WERI-Rb-1 (cell line): ENCODE measurements at regions not wholly inside any gene's neighbourhood (a gene's known extent, or its start where the extent isn't known, plus 50 kb on each side); places are given as distances from the start of the nearest gene placed in this dataset.

Experiments used
- DNase-seq: peaks from one replicate; pipeline ENCODE4 v3.0.0-alpha.2; 2020
- H3K27ac ChIP-seq: fragments of 250-450 bp; sonication (Bioruptor Pico); 2 replicates; pipeline ENCODE4 v1.5.1; 2020; ENCODE audit warnings: mild to moderate bottlenecking, moderate library complexity
- H3K27me3 ChIP-seq: fragments of 250-450 bp; sonication (Bioruptor Pico); 2 replicates; pipeline ENCODE4 v1.5.1; 2021; ENCODE audit warnings: mild to moderate bottlenecking, low read depth, moderate library complexity; ENCODE audit not compliant: insufficient read depth, severe bottlenecking
- H3K36me3 ChIP-seq: fragments of 250-450 bp; sonication (Bioruptor Pico); 2 replicates; pipeline ENCODE4 v1.5.1; 2020; ENCODE audit warnings: mild to moderate bottlenecking, moderate library complexity
- H3K4me3 ChIP-seq: 2 replicates; pipeline ENCODE4 v1.5.1; 2011; ENCODE audit warnings: low read depth, mild to moderate bottlenecking, control low read depth, low read length
- H3K9me3 ChIP-seq: fragments of 250-450 bp; sonication (Bioruptor Pico); 2 replicates; pipeline ENCODE4 v1.5.1; 2021; ENCODE audit warnings: mild to moderate bottlenecking, moderate library complexity; ENCODE audit not compliant: severe bottlenecking
- TF ChIP-seq, protein P1 (sequence below): IDR thresholded peaks from 2 replicates; pipeline ENCODE4 v1.5.1; 2011; ENCODE audit warnings: low read depth, mild to moderate bottlenecking, control low read depth, inconsistent platforms, low read length

DNA sequence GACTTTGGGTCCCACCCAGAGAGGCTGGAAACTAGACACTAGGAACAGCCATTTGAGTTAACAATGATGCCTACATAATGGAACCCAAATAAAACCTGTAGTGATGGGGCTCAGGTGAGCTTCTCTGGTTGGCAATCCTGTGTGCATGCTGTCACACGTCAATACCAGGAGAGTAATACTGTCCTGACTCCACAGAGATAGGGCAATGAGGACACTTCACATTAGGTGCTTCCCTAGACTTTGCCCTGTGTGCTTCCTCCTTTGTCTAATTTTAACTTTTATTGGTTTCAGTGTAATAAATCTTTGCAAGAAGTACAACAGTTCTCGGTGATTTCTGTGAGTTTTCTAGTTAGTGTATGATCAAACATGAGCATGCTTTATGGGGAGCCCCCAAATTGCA is 281.8 kb upstream of the ARRDC4 start:
- no peak overlapping the region for H3K27ac ChIP-seq
- TF ChIP-seq, protein P1, sequence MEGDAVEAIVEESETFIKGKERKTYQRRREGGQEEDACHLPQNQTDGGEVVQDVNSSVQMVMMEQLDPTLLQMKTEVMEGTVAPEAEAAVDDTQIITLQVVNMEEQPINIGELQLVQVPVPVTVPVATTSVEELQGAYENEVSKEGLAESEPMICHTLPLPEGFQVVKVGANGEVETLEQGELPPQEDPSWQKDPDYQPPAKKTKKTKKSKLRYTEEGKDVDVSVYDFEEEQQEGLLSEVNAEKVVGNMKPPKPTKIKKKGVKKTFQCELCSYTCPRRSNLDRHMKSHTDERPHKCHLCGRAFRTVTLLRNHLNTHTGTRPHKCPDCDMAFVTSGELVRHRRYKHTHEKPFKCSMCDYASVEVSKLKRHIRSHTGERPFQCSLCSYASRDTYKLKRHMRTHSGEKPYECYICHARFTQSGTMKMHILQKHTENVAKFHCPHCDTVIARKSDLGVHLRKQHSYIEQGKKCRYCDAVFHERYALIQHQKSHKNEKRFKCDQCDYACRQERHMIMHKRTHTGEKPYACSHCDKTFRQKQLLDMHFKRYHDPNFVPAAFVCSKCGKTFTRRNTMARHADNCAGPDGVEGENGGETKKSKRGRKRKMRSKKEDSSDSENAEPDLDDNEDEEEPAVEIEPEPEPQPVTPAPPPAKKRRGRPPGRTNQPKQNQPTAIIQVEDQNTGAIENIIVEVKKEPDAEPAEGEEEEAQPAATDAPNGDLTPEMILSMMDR, result no peak

DNA sequence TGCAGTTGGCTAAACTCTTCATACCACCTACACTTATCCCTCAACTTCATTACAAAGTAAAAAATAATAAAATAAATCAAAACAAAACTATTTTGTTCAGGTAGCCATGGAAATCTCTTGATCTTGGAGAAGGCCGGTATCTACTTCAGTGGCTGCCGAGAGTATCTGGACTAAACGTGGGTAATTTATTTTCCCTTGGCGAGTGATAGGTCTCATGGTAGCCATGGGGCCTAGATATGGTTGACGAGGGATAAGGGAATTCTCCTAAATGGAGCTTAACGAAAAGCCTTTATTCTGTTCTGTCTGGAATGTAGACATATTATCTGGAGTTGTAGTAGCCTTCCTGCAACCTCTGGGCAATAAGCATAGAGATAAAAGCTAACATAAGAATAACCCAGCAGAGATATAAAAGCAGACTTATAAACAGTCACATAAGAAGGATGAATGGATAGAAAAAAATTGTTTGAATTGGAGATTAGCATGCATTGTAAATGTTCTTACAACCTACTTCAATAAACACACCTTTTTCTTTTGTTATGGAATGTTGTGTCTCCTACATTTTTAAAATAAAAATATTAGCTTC is 281.3 kb upstream of the ARRDC4 start:
- no peak overlapping the region for H3K4me3 ChIP-seq
- TF ChIP-seq, protein P1, result no peak
- DNase-seq, result no peak
- no peaks in the 10 kb centered on the region for H3K9me3 ChIP-seq
- H3K36me3 ChIP-seq, result no peaks in the 10 kb centered on the region
- H3K27me3 ChIP-seq, result peaks cover 54% of the 10 kb centered on the region
- no peak overlapping the region for H3K27ac ChIP-seq

More for the DNA sequence above, 281.8 kb upstream of the ARRDC4 start:
- DNase-seq, result no peak
- no peaks in the 10 kb centered on the region for H3K36me3 ChIP-seq
- H3K4me3 ChIP-seq, result no peak overlapping the region
- peaks cover 54% of the 10 kb centered on the region for H3K27me3 ChIP-seq
- no peaks in the 10 kb centered on the region for H3K9me3 ChIP-seq

DNA sequence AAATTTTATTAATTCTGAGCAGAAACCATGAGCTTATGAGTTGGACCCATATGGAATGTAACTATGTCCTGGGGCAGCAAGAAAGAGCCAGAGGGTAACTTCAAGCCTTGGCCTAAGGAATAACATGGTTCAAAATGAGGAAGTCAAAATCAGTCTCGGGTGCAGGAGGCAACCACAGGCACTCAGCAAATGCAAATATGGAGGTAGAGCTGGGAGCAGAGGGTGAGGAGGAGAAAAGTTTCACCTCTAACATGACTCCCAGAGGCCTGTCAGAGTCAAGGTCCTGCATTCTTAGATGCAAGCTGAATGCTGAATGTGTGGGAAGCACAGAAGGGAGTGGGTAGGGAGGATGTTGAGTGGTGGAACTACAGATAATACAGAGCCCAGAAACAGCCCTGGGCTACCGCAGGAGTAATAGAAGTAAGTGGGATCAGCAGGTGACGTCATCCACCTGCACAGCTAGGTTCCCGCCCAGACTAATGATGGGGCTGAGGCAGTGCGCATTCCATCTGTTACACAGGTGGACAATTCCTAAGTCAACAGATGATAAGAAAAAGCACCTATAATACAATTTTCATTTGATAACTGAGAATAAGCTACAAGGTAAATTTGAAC is 279.8 kb upstream of the ARRDC4 start:
- Histone ChIP-seq H3K9me3 (no peaks in the 10 kb centered on the region), H3K27ac (no peak overlapping the region), H3K4me3 (no peak overlapping the region), H3K36me3 (no peaks in the 10 kb centered on the region), H3K27me3 (peaks cover 57% of the 10 kb centered on the region)
- no peak for DNase-seq
- TF ChIP-seq, protein P1, result no peak

DNA sequence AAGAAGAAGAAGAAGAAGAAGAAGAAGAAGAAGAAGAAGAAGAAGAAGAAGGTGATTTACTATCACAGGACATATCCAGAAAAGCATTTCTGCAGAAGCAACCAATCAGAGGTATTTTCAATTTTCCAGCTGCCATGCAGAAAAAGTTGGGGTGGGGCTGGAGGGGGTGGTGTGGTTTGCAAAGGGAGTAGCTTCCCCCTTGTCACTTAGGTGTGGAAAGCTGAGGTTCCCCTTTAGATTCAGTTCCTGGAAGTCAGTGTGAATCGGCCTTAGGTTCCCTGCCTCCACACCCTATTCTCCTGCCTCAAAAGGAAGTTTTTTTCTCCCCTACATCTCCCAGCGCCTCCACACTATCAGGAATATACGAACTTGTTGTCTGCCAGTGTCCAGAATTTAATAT is 276.7 kb upstream of the ARRDC4 start:
- TF ChIP-seq, protein P1, result no peak
- H3K27ac ChIP-seq, result no peak overlapping the region
- H3K4me3 ChIP-seq, result no peak overlapping the region
- no peak for DNase-seq
- peaks cover 73% of the 10 kb centered on the region for H3K27me3 ChIP-seq
- no peaks in the 10 kb centered on the region for H3K36me3 ChIP-seq
- no peaks in the 10 kb centered on the region for H3K9me3 ChIP-seq

DNA sequence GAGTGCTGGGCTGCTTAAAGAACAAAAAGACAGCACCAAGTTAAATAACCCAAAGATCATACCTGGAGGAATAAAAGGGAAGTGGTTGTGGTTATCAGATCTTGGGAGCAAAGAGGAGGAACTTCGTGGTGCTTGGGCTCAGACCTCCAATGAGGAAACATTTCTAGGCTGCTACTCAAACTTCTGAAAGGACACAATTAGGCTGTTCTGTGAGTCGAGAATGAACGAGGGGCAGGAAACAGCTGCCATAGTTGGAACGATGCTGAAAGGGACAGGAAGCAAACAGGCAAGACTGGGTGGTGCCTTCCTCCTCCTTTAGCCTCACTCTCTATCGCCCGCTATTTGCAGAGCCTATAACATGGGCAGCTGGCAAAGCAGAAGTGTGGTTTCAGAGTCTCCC is 276.3 kb upstream of the ARRDC4 start:
- H3K36me3 ChIP-seq, result no peaks in the 10 kb centered on the region
- H3K27ac ChIP-seq, result no peak overlapping the region
- no peaks in the 10 kb centered on the region for H3K9me3 ChIP-seq
- no peak for DNase-seq
- no peak overlapping the region for H3K4me3 ChIP-seq
- TF ChIP-seq, protein P1, result no peak
- H3K27me3 ChIP-seq, result peaks cover 69% of the 10 kb centered on the region

DNA sequence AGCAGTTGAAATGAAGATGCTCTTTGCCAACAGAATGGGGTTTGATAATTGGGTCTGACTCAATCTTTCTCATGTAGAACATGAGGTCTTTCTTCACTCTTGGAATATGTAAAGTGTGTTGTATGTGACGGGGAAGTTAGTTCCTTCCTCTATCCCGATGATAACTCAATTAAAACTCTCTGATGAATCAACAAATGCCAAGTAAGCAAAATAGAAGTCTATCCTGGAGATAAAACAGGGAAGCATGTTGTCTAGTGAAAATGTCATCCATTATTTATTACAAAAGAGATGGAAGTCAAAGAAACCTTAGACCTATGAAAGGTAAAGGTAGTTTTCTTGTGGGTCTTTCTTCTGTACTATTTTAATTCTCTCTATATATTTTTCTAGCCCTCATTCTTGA is 274.2 kb upstream of the ARRDC4 start:
- Histone ChIP-seq H3K27me3 (peaks cover 60% of the 10 kb centered on the region), H3K9me3 (no peaks in the 10 kb centered on the region), H3K27ac (no peak overlapping the region), H3K4me3 (no peak overlapping the region), H3K36me3 (no peaks in the 10 kb centered on the region)
- DNase-seq, result no peak
- TF ChIP-seq, protein P1, result no peak
